HCT116 (cell line): ENCODE measurements at regions not wholly inside any gene's neighbourhood (a gene's known extent, or its start where the extent isn't known, plus 50 kb on each side); places are given as distances from the start of the nearest gene placed in this dataset.

Experiments
- ATAC-seq: fragments of 200-7000 bp; cut with Tn5 transposase; 2 replicates; pipeline ENCODE4 v1.9.1; 2020; ENCODE audit warnings: mild to moderate bottlenecking, moderate library complexity
- BruUV-seq: library from RNA; stranded (reverse); fragments of 400-500 nt; replicated peaks from 2 replicates; lab custom pipeline; 2021; lab: Mats Ljungman, UMichigan
- CTCF ChIA-PET: fragments of 300-600 bp; sonication (Branson Sonifier 250); formaldehyde crosslinking; loops from one replicate; lab custom pipeline; 2021; ENCODE audit warnings: antibody characterized with exemption; lab: Charles Lee
- POLR2A ChIA-PET: fragments of 300-600, 350-600 bp; sonication (Branson Sonifier 250); formaldehyde crosslinking; loops from one replicate; lab custom pipeline; 2021; ENCODE audit warnings: antibody characterized with exemption; lab: Charles Lee
- RAD21 ChIA-PET, 2 experiments: fragments of 300-600 bp; sonication (Branson Sonifier 250); formaldehyde crosslinking; loops; one replicate each; lab custom pipeline; 2023; ENCODE audit warnings: low total read pairs in 2 of 2; ENCODE audit not compliant: uncharacterized antibody in 2 of 2, unreplicated experiment in 2 of 2, low non-redundant PET in 1 of 2; lab: Charles Lee
- DNase-seq: peaks from one replicate; pipeline ENCODE4 v3.0.0-alpha.2; 2010; ENCODE audit warnings: low read depth, low spot score
- H2AFZ ChIP-seq: fragments of 200-600 bp; shearing (Covaris generic), sonication (generic); 2 replicates; pipeline ENCODE4 v1.6.1; 2017; ENCODE audit warnings: low read depth, mixed run types, mixed read lengths, antibody characterized with exemption, low read length; ENCODE audit not compliant: poor library complexity, severe bottlenecking
- H3K27ac ChIP-seq: 2 replicates; pipeline ENCODE4 v1.5.1; 2012; ENCODE audit warnings: low read depth, low read length
- H3K27me3 ChIP-seq: fragments of 200-600 bp; sonication (generic); 2 replicates; pipeline ENCODE4 v1.6.1; 2016; ENCODE audit warnings: mixed run types, low read length, mixed read lengths; ENCODE audit not compliant: insufficient read depth
- H3K36me3 ChIP-seq, 2 experiments: fragments of 200-500 bp in 1 of 2; fragments of 200-600 bp in 1 of 2; sonication (Bioruptor generic) in 1 of 2; sonication (generic) in 1 of 2; 2 replicates each; pipeline versions ENCODE4 v1.5.1 to v1.6.1; 2014 to 2016; ENCODE audit warnings: low read length in 2 of 2, inconsistent platforms in 1 of 2, mixed read lengths in 1 of 2, mixed run types in 1 of 2; ENCODE audit not compliant: insufficient read depth in 2 of 2, control insufficient read depth in 1 of 2
- H3K4me1 ChIP-seq, 2 experiments: fragments of 200-600 bp in 1 of 2; sonication (generic) in 1 of 2; 2 replicates each; pipeline versions ENCODE4 v1.5.1 to v1.6.1; 2012 to 2017; ENCODE audit warnings: low read length in 2 of 2, inconsistent platforms in 1 of 2, mild to moderate bottlenecking in 1 of 2, mixed read lengths in 1 of 2, mixed run types in 1 of 2, moderate library complexity in 1 of 2; ENCODE audit not compliant: insufficient read depth in 2 of 2, control insufficient read depth in 1 of 2
- H3K4me2 ChIP-seq: fragments of 200-600 bp; sonication (generic); 2 replicates; pipeline ENCODE4 v1.6.1; 2017; ENCODE audit warnings: mixed run types, low read length, mixed read lengths
- H3K4me3 ChIP-seq, 2 experiments: fragments of 200-600 bp in 1 of 2; sonication (generic) in 1 of 2; replicated peaks in 1 of 2; 2 replicates each; pipeline ENCODE4 v1.5.1; 2011 to 2016; ENCODE audit warnings: low read length in 2 of 2, control low read depth in 1 of 2, low read depth in 1 of 2, mild to moderate bottlenecking in 1 of 2, mixed read lengths in 1 of 2, mixed run types in 1 of 2
- H3K79me2 ChIP-seq: fragments of 200-600 bp; sonication (generic); 2 replicates; pipeline ENCODE4 v1.6.1; 2017; ENCODE audit warnings: mild to moderate bottlenecking, mixed run types, low read length, moderate library complexity, mixed read lengths; ENCODE audit not compliant: insufficient read depth
- H3K9ac ChIP-seq: fragments of 200-600 bp; sonication (generic); 2 replicates; pipeline ENCODE4 v1.6.1; 2016; ENCODE audit warnings: low read length, mixed read lengths
- H3K9me2 ChIP-seq: fragments of 200-600 bp; sonication (generic), shearing (Covaris generic); 2 replicates; pipeline ENCODE4 v1.6.1; 2017; ENCODE audit warnings: mixed run types, mild to moderate bottlenecking, moderate library complexity; ENCODE audit not compliant: insufficient read depth
- H3K9me3 ChIP-seq, 2 experiments: fragments of 200-500 bp in 1 of 2; fragments of 200-600 bp in 1 of 2; sonication (Bioruptor generic) in 1 of 2; sonication (generic) in 1 of 2; 2 replicates each; pipeline ENCODE4 v1.6.1; 2014 to 2017; ENCODE audit warnings: low read length in 2 of 2, mixed read lengths in 2 of 2, inconsistent platforms in 1 of 2, low read depth in 1 of 2, mild to moderate bottlenecking in 1 of 2, mixed run types in 1 of 2, moderate library complexity in 1 of 2; ENCODE audit not compliant: control insufficient read depth in 1 of 2, insufficient read depth in 1 of 2
- H4K20me1 ChIP-seq: fragments of 200-600 bp; sonication (generic), shearing (Covaris generic); 2 replicates; pipeline ENCODE4 v1.6.1; 2017; ENCODE audit warnings: mixed run types, mild to moderate bottlenecking, moderate library complexity; ENCODE audit not compliant: insufficient read depth
- CBX3 ChIP-seq: IDR thresholded peaks from 2 replicates; pipeline ENCODE4 v1.6.1; 2012; ENCODE audit warnings: low read depth
- CEBPB ChIP-seq: IDR thresholded peaks from 2 replicates; pipeline ENCODE4 v1.6.1; 2012; ENCODE audit warnings: low read depth
- EZH2 ChIP-seq: fragments of 200-600 bp; sonication (generic); IDR thresholded peaks from 2 replicates; pipeline ENCODE4 v1.6.1; 2017; ENCODE audit warnings: antibody characterized with exemption, mixed run types
- EZH2phosphoT487 ChIP-seq: fragments of 200-600 bp; IDR thresholded peaks from 2 replicates; pipeline ENCODE4 v1.6.1; 2018; ENCODE audit warnings: antibody characterized with exemption, borderline replicate concordance
- FOSL1 ChIP-seq: IDR thresholded peaks from 2 replicates; pipeline ENCODE4 v1.6.1; 2012; ENCODE audit warnings: low read depth
- JUND ChIP-seq: IDR thresholded peaks from 2 replicates; pipeline ENCODE4 v1.6.1; 2012
- POLR2A ChIP-seq: IDR thresholded peaks from 2 replicates; pipeline ENCODE4 v1.7.0; 2011; ENCODE audit warnings: borderline replicate concordance; ENCODE audit not compliant: insufficient read depth, insufficient read length; ENCODE audit errors: extremely low read depth
- REST ChIP-seq: IDR thresholded peaks from 2 replicates; pipeline ENCODE4 v1.6.1; 2012; ENCODE audit warnings: low read depth
- SIN3A ChIP-seq: IDR thresholded peaks from 2 replicates; pipeline ENCODE4 v1.6.1; 2012; ENCODE audit warnings: low read depth
- SRF ChIP-seq: IDR thresholded peaks from 2 replicates; pipeline ENCODE4 v1.6.1; 2012; ENCODE audit warnings: low read depth
- TCF7L2 ChIP-seq: IDR thresholded peaks from 2 replicates; pipeline ENCODE4 v1.7.0; 2011; ENCODE audit warnings: borderline replicate concordance, inconsistent platforms; ENCODE audit not compliant: insufficient read depth, insufficient read length; ENCODE audit errors: extremely low read depth
- YY1 ChIP-seq: IDR thresholded peaks from 2 replicates; pipeline ENCODE4 v1.6.1; 2011; ENCODE audit warnings: low read length, low read depth, moderate library complexity, mild to moderate bottlenecking; ENCODE audit not compliant: insufficient replicate concordance; ENCODE audit errors: extremely low read depth
- intact Hi-C: fragments of 100-400 bp; cut with micrococcal nuclease; formaldehyde crosslinking; loops from 2 replicates; pipeline ENCODE4 v1.10.0; 2022

GRCh38 chr10:3420527-3421469, 248.2 kb upstream of the PITRM1 start:
- no peaks in the 10 kb centered on the region for H3K9me2 ChIP-seq
- no peak overlapping the region for H3K4me2 ChIP-seq
- no peak for DNase-seq
- ATAC-seq = no peak
- H3K9me3 ChIP-seq = no peaks in the 10 kb centered on the region
- H4K20me1 ChIP-seq = no peaks in the 10 kb centered on the region
- H3K27ac ChIP-seq = no peak overlapping the region; the same call in 1 of the 2 replicates
- BruUV-seq = no TSS peak
- intact Hi-C loops = no loop called here
- H3K36me3 ChIP-seq = no peaks in the 10 kb centered on the region
- peaks cover 15 to 26% of the 10 kb centered on the region in 2 experiments for H3K4me1 ChIP-seq
- TF ChIP-seq SIN3A = no peak
- TF ChIP-seq POLR2A = no peak
- no peaks in the 10 kb centered on the region for H3K27me3 ChIP-seq
- no peaks in the 10 kb centered on the region for H3K79me2 ChIP-seq
- H3K9ac ChIP-seq = no peak overlapping the region
- no peak overlapping the region for H3K4me3 ChIP-seq
- no peak overlapping the region for H2AFZ ChIP-seq
- ChIA-PET CTCF (no interaction called here), RAD21 (no interaction called here), POLR2A (no interaction called here)

GRCh38 chr10:3419719-3420495, 247.3 kb upstream of the PITRM1 start:
- ChIA-PET CTCF (no interaction called here), RAD21 (no interaction called here), POLR2A (no interaction called here)
- Histone ChIP-seq H3K4me3 (no peak overlapping the region), H3K4me2 (no peak overlapping the region), H2AFZ (no peak overlapping the region), H3K4me1 (peaks cover 7 to 17% of the 10 kb centered on the region in 2 experiments), H3K79me2 (no peaks in the 10 kb centered on the region), H3K36me3 (no peaks in the 10 kb centered on the region), H4K20me1 (no peaks in the 10 kb centered on the region), H3K9ac (no peak overlapping the region), H3K27me3 (no peaks in the 10 kb centered on the region), H3K27ac (no peak overlapping the region), H3K9me3 (no peaks in the 10 kb centered on the region), H3K9me2 (no peaks in the 10 kb centered on the region)
- no TSS peak for BruUV-seq
- intact Hi-C loops = no loop called here
- no peak for ATAC-seq
- DNase-seq = no peak
- TF ChIP-seq EZH2phosphoT487 (no peak), SIN3A (no peak), CEBPB (no peak), JUND (no peak), POLR2A (no peak), FOSL1 (no peak), REST (no peak), EZH2 (no peak), CBX3 (no peak), SRF (no peak), YY1 (no peak), TCF7L2 (no peak)
